ENCODE measurements at regions not wholly inside any gene's neighbourhood (a gene's known extent, or its start where the extent isn't known, plus 50 kb on each side); places are given as distances from the start of the nearest gene placed in this dataset.

DNA sequence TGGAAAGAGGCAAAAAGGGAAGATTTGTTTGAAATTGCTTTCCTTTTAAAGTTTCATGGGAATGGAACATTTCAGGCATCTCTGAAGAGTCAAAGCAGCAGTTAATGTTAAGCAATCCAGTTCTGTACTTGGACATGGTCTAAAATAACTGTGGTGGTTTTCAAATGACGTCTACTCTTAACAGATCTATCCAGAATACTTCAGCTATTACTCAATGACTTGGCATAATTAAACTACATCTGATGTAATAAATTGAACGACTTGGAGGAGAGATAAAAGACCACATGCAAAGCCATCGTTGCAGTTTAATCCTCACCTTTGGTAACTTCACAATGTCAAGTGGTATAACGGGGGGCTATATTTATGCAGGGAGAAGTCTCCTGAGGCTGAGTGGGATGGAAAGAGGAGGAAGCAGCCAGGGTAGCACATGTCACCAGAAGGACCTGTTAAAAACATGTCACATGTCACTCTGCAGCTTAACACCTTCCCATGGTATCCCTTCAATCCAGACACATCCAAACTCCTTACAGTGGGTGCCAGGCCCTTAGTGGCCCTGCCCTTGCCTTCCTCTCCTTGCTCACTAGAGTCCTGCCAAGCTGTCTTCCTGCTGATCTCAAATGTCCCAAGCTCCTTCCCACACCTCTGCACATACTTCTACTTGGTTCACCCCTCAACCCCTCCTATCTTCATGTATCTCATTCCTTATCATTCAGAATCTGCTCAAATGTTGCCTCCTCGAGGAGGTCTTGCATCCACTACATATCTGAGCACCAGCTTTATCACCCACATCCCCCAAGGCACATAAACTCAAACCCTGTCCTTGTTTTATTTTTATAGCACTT, 327.8 kb downstream of the SUCLA2 start:
- TF ChIP-seq, protein P1, sequence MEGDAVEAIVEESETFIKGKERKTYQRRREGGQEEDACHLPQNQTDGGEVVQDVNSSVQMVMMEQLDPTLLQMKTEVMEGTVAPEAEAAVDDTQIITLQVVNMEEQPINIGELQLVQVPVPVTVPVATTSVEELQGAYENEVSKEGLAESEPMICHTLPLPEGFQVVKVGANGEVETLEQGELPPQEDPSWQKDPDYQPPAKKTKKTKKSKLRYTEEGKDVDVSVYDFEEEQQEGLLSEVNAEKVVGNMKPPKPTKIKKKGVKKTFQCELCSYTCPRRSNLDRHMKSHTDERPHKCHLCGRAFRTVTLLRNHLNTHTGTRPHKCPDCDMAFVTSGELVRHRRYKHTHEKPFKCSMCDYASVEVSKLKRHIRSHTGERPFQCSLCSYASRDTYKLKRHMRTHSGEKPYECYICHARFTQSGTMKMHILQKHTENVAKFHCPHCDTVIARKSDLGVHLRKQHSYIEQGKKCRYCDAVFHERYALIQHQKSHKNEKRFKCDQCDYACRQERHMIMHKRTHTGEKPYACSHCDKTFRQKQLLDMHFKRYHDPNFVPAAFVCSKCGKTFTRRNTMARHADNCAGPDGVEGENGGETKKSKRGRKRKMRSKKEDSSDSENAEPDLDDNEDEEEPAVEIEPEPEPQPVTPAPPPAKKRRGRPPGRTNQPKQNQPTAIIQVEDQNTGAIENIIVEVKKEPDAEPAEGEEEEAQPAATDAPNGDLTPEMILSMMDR (IDR thresholded peaks at IDR 0.05; ENCODE audit: unreplicated experiment in 3 of 3): no peak
- Mint-ChIP-seq H3K27me3 (ENCODE audit: low read depth) (no peaks in the 10 kb centered on the region), H3K27ac (peak overlapping the region in 1 of 3 experiments; percentile 21), H3K4me1 (peaks cover 9% of the 10 kb centered on the region), H3K36me3 (ENCODE audit: low read depth) (no peaks in the 10 kb centered on the region), H3K4me3 (no peak overlapping the region), H3K9me3 (no peaks in the 10 kb centered on the region)

DNA sequence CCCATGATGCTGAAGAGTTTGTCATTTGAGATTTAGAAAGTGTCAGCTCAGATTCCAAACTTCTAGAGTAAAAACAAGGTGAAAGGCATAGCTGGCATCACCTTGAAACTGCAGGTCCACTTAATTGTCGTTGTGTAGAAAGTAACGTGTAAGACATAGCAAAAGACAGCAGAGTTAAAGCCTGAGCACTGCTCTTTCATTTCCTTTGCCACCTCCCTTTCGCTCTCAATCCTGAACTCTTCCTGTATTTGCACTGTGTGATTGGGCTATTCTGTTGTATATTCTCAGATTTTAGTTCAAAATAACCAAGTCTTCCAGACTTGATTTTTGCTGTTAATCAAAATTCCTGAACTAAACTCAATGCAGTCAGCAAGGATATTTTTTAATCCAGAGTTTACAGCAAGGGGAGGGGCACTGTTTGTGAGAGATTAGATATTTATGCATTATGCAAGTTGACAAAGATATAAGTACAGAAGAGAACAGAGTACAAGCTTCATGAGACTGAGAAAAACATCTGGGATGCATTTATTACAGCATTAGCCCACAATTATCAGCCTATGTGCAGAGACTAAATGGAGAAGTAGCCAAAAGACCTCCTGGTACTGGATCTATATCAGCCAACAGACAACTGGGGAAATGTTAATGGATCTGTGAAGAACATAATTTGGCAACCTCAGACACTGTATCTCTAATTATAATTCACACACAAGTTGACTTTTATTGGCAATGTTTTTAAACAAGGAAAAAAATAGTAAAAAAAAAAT, 328.6 kb downstream of the SUCLA2 start:
- peak overlapping the region in 1 of 3 experiments; percentile 21 for H3K27ac Mint-ChIP-seq
- H3K36me3 Mint-ChIP-seq (ENCODE audit: low read depth): no peaks in the 10 kb centered on the region
- peaks cover 9% of the 10 kb centered on the region for H3K4me1 Mint-ChIP-seq
- no peak overlapping the region for H3K4me3 Mint-ChIP-seq
- TF ChIP-seq, protein P1 (IDR thresholded peaks at IDR 0.05; ENCODE audit: unreplicated experiment in 3 of 3): no peak
- no peaks in the 10 kb centered on the region for H3K9me3 Mint-ChIP-seq
- no peaks in the 10 kb centered on the region for H3K27me3 Mint-ChIP-seq (ENCODE audit: low read depth)

DNA sequence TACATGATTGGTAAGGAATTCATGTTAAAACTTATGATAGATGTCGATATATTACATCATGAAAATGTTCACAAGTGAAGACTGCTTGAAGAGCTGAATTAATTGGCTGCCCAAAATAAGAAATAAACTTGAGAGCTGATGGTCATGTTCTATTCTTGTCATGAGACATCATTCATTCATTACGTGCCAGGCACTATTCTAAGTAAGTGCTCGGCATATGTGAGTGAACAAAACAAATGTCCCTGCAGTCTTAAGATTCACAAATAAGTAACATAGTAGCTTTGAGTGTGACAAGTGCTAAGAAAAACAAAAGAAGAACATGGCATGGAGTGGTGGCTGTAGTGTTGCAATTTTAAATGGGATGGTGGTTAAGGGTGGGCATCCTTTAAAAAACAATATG, 329.3 kb downstream of the SUCLA2 start:
- Mint-ChIP-seq H3K4me1 (peaks cover 9% of the 10 kb centered on the region), H3K4me3 (no peak overlapping the region), H3K27ac (no peak overlapping the region), H3K36me3 (ENCODE audit: low read depth) (no peaks in the 10 kb centered on the region), H3K9me3 (no peaks in the 10 kb centered on the region), H3K27me3 (ENCODE audit: low read depth) (no peaks in the 10 kb centered on the region)
- TF ChIP-seq, protein P1 (IDR thresholded peaks at IDR 0.05; ENCODE audit: unreplicated experiment in 3 of 3): no peak

GRCh38 chr13:47665043-47665442, 336.0 kb downstream of the SUCLA2 start:
- Mint-ChIP-seq H3K27ac (no peak overlapping the region), H3K4me1 (no peaks in the 10 kb centered on the region), H3K9me3 (no peaks in the 10 kb centered on the region), H3K4me3 (no peak overlapping the region), H3K27me3 (ENCODE audit: low read depth) (peaks cover 3% of the 10 kb centered on the region), H3K36me3 (ENCODE audit: low read depth) (no peaks in the 10 kb centered on the region)
- TF ChIP-seq, protein P1 (IDR thresholded peaks at IDR 0.05; ENCODE audit: unreplicated experiment in 3 of 3): no peak

DNA sequence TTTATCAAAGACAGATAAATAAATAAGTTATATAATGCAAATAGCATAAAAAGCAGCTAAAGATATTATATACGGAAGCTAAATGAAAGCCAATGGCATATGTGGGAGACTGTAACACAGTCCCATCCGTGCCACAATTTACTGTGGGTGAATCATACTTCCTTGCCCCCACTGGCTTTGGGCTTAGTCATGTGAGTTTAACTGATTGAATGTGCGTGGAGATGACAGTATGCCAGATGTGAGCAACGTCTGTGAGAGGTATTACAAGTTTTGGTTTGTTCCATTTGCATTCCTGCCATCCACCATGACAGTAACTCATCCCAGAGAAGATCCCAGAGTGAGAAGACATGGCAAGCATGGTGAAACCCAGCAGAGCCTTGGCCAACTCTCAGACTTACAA, 340.0 kb downstream of the SUCLA2 start:
- H3K27me3 Mint-ChIP-seq (ENCODE audit: low read depth): peaks cover 3% of the 10 kb centered on the region
- H3K4me3 Mint-ChIP-seq: no peak overlapping the region
- TF ChIP-seq, protein P1 (IDR thresholded peaks at IDR 0.05; ENCODE audit: unreplicated experiment in 3 of 3): no peak
- H3K9me3 Mint-ChIP-seq: no peaks in the 10 kb centered on the region
- H3K4me1 Mint-ChIP-seq: no peaks in the 10 kb centered on the region
- no peak overlapping the region for H3K27ac Mint-ChIP-seq
- H3K36me3 Mint-ChIP-seq (ENCODE audit: low read depth): no peaks in the 10 kb centered on the region

Measured in nephron (organoid).